ENCODE measurements at regions not wholly inside any gene's neighbourhood (a gene's known extent, or its start where the extent isn't known, plus 50 kb on each side); places are given as distances from the start of the nearest gene placed in this dataset.
"Not testable (repeated sequence)": the region's sequence is repeated elsewhere in the genome, so short reads cannot be mapped to it uniquely, and the experiment has no call there.

DNA sequence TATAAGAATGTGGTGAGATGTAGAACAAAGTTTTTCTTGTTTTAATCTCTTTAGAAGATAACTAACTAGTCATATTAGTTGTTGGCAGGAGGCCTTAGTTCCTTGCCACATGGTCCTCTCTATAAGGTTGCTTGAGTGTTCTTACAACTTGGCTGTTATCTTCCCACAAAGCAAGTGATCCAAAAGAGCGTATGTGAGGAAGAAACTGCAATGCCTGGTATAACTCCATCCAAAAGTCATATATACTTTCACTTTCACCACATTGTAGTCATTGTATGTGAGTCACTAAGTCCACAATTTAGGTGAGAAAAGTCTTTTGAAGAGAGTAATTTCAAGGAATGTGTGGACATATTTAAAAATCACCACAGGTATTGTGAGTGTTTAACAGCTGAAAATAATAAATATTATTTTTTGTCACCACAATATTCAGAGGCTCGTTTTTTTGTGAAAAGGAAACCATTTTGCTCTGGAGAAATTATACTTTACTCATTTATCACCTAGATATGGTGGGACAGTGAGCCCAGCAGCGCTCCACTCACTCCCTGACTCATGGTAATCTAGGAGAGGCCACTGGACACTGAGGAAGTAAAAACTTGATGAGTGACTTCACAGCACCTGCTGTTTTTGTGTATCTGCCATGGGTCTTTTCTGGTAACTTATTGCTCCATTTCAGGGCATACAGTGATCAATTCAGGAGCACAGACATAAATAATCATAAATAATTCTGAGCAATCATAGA lies 369.4 kb upstream of the NDST3 start:
- DNase-seq, result no peak

DNA sequence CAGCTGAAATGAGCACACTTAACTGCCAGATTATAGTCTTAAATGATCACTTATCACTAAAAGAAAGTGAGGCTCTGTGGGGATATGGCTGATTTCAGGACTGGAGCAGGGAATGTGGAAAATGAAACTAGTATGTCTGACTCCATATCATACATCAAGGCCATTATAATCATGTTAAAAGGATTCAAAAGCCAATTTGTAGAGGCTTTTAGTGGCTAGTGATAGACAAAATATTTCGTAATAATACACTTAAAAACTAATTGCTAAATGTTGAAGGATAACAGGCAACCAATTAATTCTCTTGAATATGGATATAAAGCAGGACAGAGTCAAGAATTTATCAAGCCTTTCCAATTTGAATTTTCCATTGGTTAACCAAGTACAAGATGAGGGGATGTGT lies 358.1 kb upstream of the NDST3 start:
- DNase-seq, result no peak

- no peak for DNase-seq
Measured at GRCh38 chr4:117678861-117679260, 355.4 kb upstream of the NDST3 start.

GRCh38 chr4:117691572-117692351 lies 342.5 kb upstream of the NDST3 start:
- no peak for DNase-seq

DNA sequence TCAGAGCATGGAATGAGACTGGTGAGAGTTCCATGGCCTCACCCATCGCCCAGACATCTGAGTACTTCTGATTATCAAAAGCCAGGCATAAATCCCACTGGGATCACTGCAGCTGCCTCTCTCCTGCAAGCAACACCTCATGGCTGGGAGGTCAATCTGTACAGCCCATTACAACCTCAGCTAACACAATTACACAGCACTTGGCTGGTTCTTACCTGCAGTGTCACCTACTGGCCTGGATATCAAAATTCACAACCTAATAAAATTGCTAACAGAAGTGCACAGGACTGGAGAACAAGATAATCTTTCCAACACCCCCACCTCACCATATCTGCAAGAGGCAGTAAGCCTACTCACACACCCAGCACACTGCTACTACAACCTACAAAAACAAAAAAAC lies 341.7 kb upstream of the NDST3 start:
- DNase-seq, result no peak

- no peak for DNase-seq
Measured at GRCh38 chr4:117699595-117699994, 334.7 kb upstream of the NDST3 start.

DNA sequence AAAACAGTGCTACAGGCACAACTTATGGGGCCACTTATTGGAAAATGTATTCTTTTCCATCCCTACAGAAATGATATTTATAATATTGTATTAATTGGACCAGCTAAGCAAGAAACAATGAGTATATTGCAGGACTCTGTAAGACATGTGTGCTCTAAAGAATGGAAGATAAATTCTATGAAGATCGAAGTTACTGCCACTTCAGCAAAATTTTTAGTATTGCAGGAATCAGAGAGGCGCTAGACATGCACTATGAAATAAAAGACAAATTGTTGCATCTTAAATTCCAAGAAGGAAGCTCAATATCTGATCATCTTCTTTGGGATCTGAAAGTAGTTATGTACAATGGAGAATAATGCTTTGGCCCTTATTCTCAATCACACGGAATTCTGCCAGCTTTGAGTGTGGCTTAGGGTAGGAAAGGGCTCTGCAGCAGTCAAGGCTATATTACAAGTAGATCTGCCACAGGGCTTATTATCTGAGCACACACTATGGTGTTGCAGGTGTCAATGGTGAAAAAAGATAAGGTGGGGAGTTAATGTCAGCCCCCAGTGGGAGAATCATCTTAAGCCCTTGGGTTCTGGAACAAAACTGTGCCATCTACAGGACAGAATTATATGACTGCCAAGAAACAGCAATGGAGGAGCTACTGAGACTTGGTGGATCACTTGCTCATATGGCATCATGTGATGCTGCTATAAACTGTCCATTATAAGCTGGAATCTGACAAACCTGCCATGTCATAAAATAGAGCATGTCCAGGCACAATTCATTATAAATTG lies 334.0 kb upstream of the NDST3 start:
- no peak for DNase-seq

DNA sequence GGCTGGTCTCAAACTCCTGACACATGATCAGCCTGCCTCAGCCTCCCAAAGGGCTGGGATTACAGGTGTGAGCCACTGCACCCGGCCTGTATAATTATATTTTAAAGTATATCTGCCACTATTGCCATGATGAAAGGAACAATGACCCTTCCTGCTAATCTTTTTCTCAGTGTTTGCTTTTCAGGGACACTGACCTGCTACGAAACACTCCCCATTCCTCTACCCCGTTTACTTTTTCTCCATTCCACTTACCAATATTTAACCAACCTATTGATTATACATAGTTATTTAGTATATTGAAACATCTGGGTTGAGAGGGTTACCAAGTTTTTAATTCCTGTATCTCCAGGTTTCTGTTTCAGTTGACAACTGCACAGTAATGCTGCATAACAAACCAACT lies 331.9 kb upstream of the NDST3 start:
- DNase-seq, result no peak

DNA sequence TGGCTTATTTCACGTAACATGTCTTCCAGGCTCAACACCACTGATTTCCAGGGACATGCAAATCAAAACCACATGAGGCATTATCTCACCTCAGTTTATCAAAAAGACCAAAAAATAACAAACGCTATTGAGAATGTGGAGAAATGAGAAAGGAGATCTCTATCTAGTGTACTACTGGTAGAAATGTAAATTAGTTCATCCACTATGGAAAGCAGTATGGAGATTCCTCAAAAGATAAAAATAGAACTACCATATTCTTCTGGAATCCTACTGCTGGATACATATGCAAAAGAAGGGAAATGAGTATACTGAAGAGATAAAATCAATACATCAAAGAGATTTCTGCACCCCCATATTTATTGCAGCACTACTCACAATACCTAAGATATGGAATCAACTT lies 329.6 kb upstream of the NDST3 start:
- no peak for DNase-seq

GRCh38 chr4:117740736-117741135 lies 293.6 kb upstream of the NDST3 start:
- DNase-seq, result no peak

- DNase-seq, result not testable (repeated sequence)
Measured at GRCh38 chr4:117745379-117745778, 288.9 kb upstream of the NDST3 start.

GRCh38 chr4:117755438-117755837 lies 278.8 kb upstream of the NDST3 start:
- DNase-seq, result no peak

DNA sequence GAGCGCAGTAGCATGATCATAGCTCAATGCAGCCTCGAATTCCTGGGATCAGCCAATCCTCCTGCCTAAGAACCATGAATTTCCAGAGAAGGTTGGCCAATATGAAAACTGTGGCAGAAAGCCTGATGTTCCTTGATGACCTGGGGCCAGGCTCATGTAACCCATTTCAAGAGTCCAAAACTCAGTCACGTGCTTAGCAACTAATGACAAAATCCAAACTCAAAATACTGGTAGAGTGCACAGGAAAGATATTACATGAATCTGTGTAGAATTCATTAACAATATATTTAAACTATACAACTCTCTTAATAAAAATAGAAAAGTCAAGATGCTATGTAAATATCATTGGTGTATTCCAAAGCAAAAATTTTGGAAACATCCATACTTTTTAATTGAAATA lies 265.7 kb upstream of the NDST3 start:
- DNase-seq, result no peak

- DNase-seq, result no peak
Measured at GRCh38 chr4:117770269-117771102, 263.8 kb upstream of the NDST3 start.

DNA sequence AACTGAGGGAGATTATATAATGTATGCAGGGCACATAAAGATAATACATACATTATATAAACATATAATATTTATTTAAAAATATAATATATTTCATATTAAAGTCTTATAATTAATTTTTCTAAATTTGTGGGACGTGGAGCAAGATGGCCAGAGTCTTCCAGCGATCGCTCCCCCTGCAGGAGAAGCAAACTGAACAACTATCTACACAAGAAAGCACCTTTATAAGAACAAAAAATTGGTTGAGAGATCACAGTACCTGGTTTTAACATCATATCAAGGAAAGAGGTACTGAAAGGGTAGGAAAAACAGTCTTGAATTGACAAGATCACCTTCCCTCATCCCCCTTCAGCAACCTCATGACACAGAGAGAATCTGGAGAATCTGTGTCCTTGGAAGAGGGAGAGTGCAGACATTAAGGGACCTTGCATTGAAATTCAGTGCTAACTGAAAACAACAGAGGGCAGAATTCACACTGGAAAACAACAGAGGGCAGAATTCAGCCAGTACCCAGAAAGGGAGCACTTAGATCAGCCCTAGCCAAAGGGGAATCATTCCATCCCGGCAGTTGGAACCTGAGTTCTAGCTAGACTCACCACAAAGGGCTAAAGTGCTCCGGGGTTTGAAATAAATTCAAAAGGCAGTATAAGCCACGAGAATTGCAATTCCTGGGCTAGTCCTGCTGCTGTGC lies 262.5 kb upstream of the NDST3 start:
- DNase-seq, result no peak

DNA sequence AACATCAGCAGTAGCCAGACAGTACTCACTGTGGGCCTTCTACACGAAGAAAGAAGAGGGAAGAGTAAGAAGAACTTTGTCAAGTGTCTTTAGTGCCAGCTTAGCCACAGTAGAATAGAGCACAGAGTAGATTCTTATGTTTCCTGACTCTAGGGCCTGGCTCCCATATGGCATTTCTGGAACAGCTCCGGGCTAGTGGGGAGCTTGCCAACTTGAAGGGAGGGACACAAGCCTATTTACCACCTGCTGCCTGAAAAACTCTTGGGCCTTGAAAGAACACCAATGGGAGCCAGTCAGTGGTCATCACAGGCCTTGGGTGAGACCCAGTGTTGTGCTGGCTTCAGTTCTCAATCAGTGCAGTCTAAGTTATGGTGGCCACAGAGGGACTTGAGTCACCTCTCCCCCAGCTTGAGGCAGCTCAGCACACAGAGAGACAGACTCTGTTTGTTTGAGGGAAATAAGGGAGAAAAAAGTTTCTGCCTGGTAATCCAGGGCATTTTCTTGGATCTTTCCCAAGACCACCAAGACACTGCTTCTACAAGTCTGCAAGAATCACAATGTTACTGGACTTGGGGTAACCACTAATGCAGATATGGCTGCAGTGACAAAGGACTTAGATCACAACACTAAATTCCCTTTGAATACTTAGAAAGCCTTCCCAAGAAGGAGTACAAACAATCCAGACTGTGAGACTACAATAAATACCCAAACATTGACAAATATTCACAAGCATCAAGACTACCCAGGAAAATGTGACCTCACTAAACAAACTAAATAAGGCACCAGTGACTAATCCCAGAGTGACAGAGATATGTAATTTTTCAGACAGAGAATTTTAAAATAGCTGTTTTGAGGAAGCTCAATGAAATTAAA lies 261.0 kb upstream of the NDST3 start:
- DNase-seq, result no peak

DNA sequence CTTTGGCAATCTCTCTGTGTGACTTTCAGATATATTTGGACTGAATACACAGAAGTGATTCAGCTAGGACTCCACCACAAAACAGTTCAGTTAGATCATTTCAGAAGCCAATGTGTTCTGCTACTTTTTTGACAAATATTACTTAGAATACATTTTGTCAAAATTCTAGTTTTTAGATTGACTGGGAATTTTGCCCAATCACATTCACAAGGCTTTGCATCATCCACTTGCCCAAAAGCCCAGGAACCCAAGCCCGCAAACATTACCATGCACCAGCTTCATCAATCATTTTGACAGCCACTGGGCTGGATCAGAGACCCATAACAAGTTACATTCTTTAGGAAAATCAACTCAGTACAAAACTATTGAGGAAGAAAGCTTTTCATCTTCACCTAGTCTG lies 256.6 kb upstream of the NDST3 start:
- no peak for DNase-seq

GRCh38 chr4:117783716-117784115 lies 250.6 kb upstream of the NDST3 start:
- DNase-seq, result peak in 1 of 56 donors; percentile 6

GRCh38 chr4:117784266-117784665 lies 250.0 kb upstream of the NDST3 start:
- no peak for DNase-seq

DNA sequence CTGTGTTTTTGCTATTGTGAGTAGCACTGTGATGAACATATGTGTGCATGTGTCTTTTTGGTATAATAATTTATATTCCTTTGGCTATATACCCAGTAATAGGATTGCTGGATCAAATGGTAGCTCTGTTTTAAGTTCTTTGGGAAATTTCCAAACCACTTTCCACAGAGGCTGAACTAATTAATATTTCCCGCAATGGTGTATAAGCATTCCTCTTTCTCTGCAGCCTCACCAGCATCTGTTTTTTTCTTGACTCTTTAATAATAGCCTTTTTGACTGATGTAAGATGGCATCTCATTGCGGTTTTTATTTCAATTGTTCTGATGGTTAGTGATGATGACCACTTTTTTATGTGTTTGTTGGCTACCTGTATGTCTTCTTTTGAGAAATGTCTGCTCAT lies 247.7 kb upstream of the NDST3 start:
- no peak for DNase-seq
